Trophoblast cell (in vitro differentiated cells and primary cell): ENCODE measurements at regions not wholly inside any gene's neighbourhood (a gene's known extent, or its start where the extent isn't known, plus 50 kb on each side); places are given as distances from the start of the nearest gene placed in this dataset.

ENCODE experiments used
- DNase-seq, 2 donors: peaks; one replicate each; pipeline ENCODE4 v3.0.0-alpha.2; 2016
- H2AFZ ChIP-seq: 2 replicates; pipeline ENCODE4 v1.6.1; 2013; ENCODE audit warnings: low read length, moderate library complexity, mild to moderate bottlenecking; ENCODE audit not compliant: insufficient read depth, poor library complexity
- H2AK5ac ChIP-seq: 2 replicates; pipeline ENCODE4 v1.6.1; 2013; ENCODE audit warnings: mild to moderate bottlenecking, low read length
- H2BK120ac ChIP-seq: 2 replicates; pipeline ENCODE4 v1.6.1; 2013; ENCODE audit warnings: low read length, mild to moderate bottlenecking, moderate library complexity; ENCODE audit not compliant: insufficient read depth, poor library complexity
- H2BK12ac ChIP-seq: 2 replicates; pipeline ENCODE4 v1.6.1; 2013; ENCODE audit warnings: mild to moderate bottlenecking, low read length, moderate library complexity
- H2BK5ac ChIP-seq: 2 replicates; pipeline ENCODE4 v1.6.1; 2013; ENCODE audit warnings: low read length, low read depth, moderate library complexity, mild to moderate bottlenecking; ENCODE audit not compliant: poor library complexity
- H3K14ac ChIP-seq: 2 replicates; pipeline ENCODE4 v1.6.1; 2013; ENCODE audit warnings: mild to moderate bottlenecking, low read length
- H3K18ac ChIP-seq: 2 replicates; pipeline ENCODE4 v1.6.1; 2013; ENCODE audit warnings: mild to moderate bottlenecking, low read length
- H3K23ac ChIP-seq: 2 replicates; pipeline ENCODE4 v1.6.1; 2013; ENCODE audit warnings: low read length
- H3K27ac ChIP-seq: 2 replicates; pipeline ENCODE4 v1.5.1; 2013; ENCODE audit warnings: low read depth, mild to moderate bottlenecking, inconsistent platforms, low read length, moderate library complexity
- H3K27me3 ChIP-seq: 2 replicates; pipeline ENCODE4 v1.6.1; 2013; ENCODE audit warnings: inconsistent platforms, mild to moderate bottlenecking, low read length, moderate library complexity; ENCODE audit not compliant: insufficient read depth
- H3K36me3 ChIP-seq, 2 experiments: 1 replicate in 1 of 2; 2 replicates in 1 of 2; pipeline ENCODE4 v1.6.1; 2013; ENCODE audit warnings: low read length in 2 of 2, mild to moderate bottlenecking in 2 of 2, moderate library complexity in 1 of 2; ENCODE audit not compliant: insufficient read depth in 2 of 2, control insufficient read depth in 1 of 2
- H3K4ac ChIP-seq: 2 replicates; pipeline ENCODE4 v1.6.1; 2013; ENCODE audit warnings: low read depth, mild to moderate bottlenecking, low read length, moderate library complexity
- H3K4me1 ChIP-seq, 2 experiments: 1 replicate in 1 of 2; 2 replicates in 1 of 2; pipeline ENCODE4 v1.6.1; 2013; ENCODE audit warnings: low read length in 2 of 2, mild to moderate bottlenecking in 2 of 2, moderate library complexity in 1 of 2; ENCODE audit not compliant: insufficient read depth in 2 of 2, control insufficient read depth in 1 of 2
- H3K4me2 ChIP-seq: 2 replicates; pipeline ENCODE4 v1.6.1; 2013; ENCODE audit warnings: inconsistent platforms, mild to moderate bottlenecking, low read length, moderate library complexity
- H3K4me3 ChIP-seq: 2 replicates; pipeline ENCODE4 v1.5.1; 2013; ENCODE audit warnings: mild to moderate bottlenecking, low read depth, low read length, inconsistent platforms
- H3K79me1 ChIP-seq: one replicate; pipeline ENCODE4 v1.6.1; 2013; ENCODE audit warnings: low read length
- H3K79me2 ChIP-seq: 2 replicates; pipeline ENCODE4 v1.6.1; 2013; ENCODE audit warnings: low read length, mild to moderate bottlenecking; ENCODE audit not compliant: control insufficient read depth, insufficient read depth, poor library complexity
- H3K9ac ChIP-seq: 2 replicates; pipeline ENCODE4 v1.6.1; 2013; ENCODE audit warnings: mild to moderate bottlenecking, low read length
- H3K9me3 ChIP-seq: 2 replicates; pipeline ENCODE4 v1.6.1; 2013; ENCODE audit warnings: low read depth, mild to moderate bottlenecking, control low read depth, inconsistent platforms, low read length; ENCODE audit not compliant: insufficient read depth
- H4K12ac ChIP-seq: 2 replicates; pipeline ENCODE4 v1.6.1; 2013; ENCODE audit warnings: low read depth, mild to moderate bottlenecking, low read length, moderate library complexity
- H4K8ac ChIP-seq: 2 replicates; pipeline ENCODE4 v1.6.1; 2013; ENCODE audit warnings: low read depth, mild to moderate bottlenecking, low read length, moderate library complexity
- H4K91ac ChIP-seq: one replicate; pipeline ENCODE4 v1.6.1; 2013; ENCODE audit warnings: low read depth, mild to moderate bottlenecking, low read length, moderate library complexity
- WGBS: extraction: QIAGEN DNeasy Blood & Tissue Kit; methylation state at CpG from one replicate; pipeline ENCODE4 v1.1.7; 2013; ENCODE audit warnings: missing lambda C conversion rate; ENCODE audit not compliant: insufficient read length, insufficient coverage; ENCODE audit errors: extremely low coverage; 5-methylcytosine and 5-hydroxymethylcytosine counted together

GRCh38 chr9:38132956-38133355 is 63.9 kb upstream of the SHB start:
- H3K14ac ChIP-seq = no peak overlapping the region
- H3K9me3 ChIP-seq = no peaks in the 10 kb centered on the region
- peaks cover 3% of the 10 kb centered on the region in 2 experiments for H3K4me1 ChIP-seq
- no peak overlapping the region for H2AK5ac ChIP-seq
- no peak overlapping the region for H4K8ac ChIP-seq
- no peak overlapping the region for H4K12ac ChIP-seq
- DNase-seq = no peak
- H3K79me2 ChIP-seq = no peaks in the 10 kb centered on the region
- no peak overlapping the region for H3K18ac ChIP-seq
- no peak overlapping the region for H3K27ac ChIP-seq
- no peak overlapping the region for H3K4me2 ChIP-seq
- H3K23ac ChIP-seq = no peak overlapping the region
- WGBS = no CpG with 5 or more reads among the region's 5 CpGs
- H3K36me3 ChIP-seq = no peaks in the 10 kb centered on the region
- H2BK120ac ChIP-seq = no peak overlapping the region
- H3K9ac ChIP-seq = no peak overlapping the region
- no peak overlapping the region for H3K4ac ChIP-seq
- no peak overlapping the region for H4K91ac ChIP-seq
- H2BK12ac ChIP-seq = no peak overlapping the region
- no peaks in the 10 kb centered on the region for H3K79me1 ChIP-seq
- H2AFZ ChIP-seq = no peak overlapping the region
- no peaks in the 10 kb centered on the region for H3K27me3 ChIP-seq
- H2BK5ac ChIP-seq = no peak overlapping the region
- H3K4me3 ChIP-seq = no peak overlapping the region

- Histone ChIP-seq H2AK5ac (no peak overlapping the region), H3K36me3 (no peaks in the 10 kb centered on the region), H4K12ac (no peak overlapping the region), H3K79me1 (no peaks in the 10 kb centered on the region), H2BK12ac (no peak overlapping the region), H3K23ac (no peak overlapping the region), H3K79me2 (no peaks in the 10 kb centered on the region), H3K4ac (no peak overlapping the region), H3K18ac (no peak overlapping the region), H3K4me2 (no peak overlapping the region), H3K9me3 (no peaks in the 10 kb centered on the region), H2BK120ac (no peak overlapping the region), H4K91ac (no peak overlapping the region), H2AFZ (no peak overlapping the region), H4K8ac (no peak overlapping the region), H3K4me1 (no peaks in the 10 kb centered on the region), H2BK5ac (no peak overlapping the region), H3K4me3 (no peak overlapping the region), H3K27ac (no peak overlapping the region), H3K27me3 (no peaks in the 10 kb centered on the region), H3K9ac (no peak overlapping the region), H3K14ac (no peak overlapping the region)
- WGBS = no CpG with 5 or more reads among the region's 8 CpGs
- DNase-seq = no peak
Observed at GRCh38 chr9:38131729-38132128, 62.7 kb upstream of the SHB start.

GRCh38 chr9:38130724-38131123 is 61.7 kb upstream of the SHB start:
- Histone ChIP-seq H3K4me1 (no peaks in the 10 kb centered on the region), H3K23ac (no peak overlapping the region), H3K4me2 (no peak overlapping the region), H3K27ac (no peak overlapping the region), H2BK12ac (no peak overlapping the region), H3K4me3 (no peak overlapping the region), H2BK5ac (no peak overlapping the region), H2BK120ac (no peak overlapping the region), H3K4ac (no peak overlapping the region), H3K27me3 (no peaks in the 10 kb centered on the region), H3K36me3 (no peaks in the 10 kb centered on the region), H4K91ac (no peak overlapping the region), H2AFZ (no peak overlapping the region), H4K12ac (no peak overlapping the region), H3K79me2 (no peaks in the 10 kb centered on the region), H4K8ac (no peak overlapping the region), H3K18ac (no peak overlapping the region), H3K9me3 (no peaks in the 10 kb centered on the region), H3K79me1 (no peaks in the 10 kb centered on the region), H3K14ac (no peak overlapping the region), H2AK5ac (no peak overlapping the region), H3K9ac (no peak overlapping the region)
- no peak for DNase-seq
- no CpG with 5 or more reads among the region's 5 CpGs for WGBS

- Histone ChIP-seq H2AFZ (no peak overlapping the region), H3K79me2 (no peaks in the 10 kb centered on the region), H3K23ac (no peak overlapping the region), H3K4me2 (no peak overlapping the region), H4K8ac (no peak overlapping the region), H3K4me3 (no peak overlapping the region), H2AK5ac (no peak overlapping the region), H2BK120ac (no peak overlapping the region), H3K4ac (no peak overlapping the region), H4K12ac (no peak overlapping the region), H3K27ac (no peak overlapping the region), H3K79me1 (no peaks in the 10 kb centered on the region), H3K14ac (no peak overlapping the region), H3K27me3 (no peaks in the 10 kb centered on the region), H3K18ac (no peak overlapping the region), H2BK5ac (no peak overlapping the region), H3K36me3 (no peaks in the 10 kb centered on the region), H3K9ac (no peak overlapping the region), H4K91ac (no peak overlapping the region), H3K9me3 (no peaks in the 10 kb centered on the region), H2BK12ac (no peak overlapping the region), H3K4me1 (no peaks in the 10 kb centered on the region)
- WGBS = no CpG with 5 or more reads among the region's 6 CpGs
- no peak for DNase-seq
Observed at GRCh38 chr9:38129366-38129765, 60.3 kb upstream of the SHB start.
